ENCODE measurements at regions not wholly inside any gene's neighbourhood (a gene's known extent, or its start where the extent isn't known, plus 50 kb on each side); places are given as distances from the start of the nearest gene placed in this dataset.
"Not testable (repeated sequence)": the region's sequence is repeated elsewhere in the genome, so short reads cannot be mapped to it uniquely, and the experiment has no call there.

DNA sequence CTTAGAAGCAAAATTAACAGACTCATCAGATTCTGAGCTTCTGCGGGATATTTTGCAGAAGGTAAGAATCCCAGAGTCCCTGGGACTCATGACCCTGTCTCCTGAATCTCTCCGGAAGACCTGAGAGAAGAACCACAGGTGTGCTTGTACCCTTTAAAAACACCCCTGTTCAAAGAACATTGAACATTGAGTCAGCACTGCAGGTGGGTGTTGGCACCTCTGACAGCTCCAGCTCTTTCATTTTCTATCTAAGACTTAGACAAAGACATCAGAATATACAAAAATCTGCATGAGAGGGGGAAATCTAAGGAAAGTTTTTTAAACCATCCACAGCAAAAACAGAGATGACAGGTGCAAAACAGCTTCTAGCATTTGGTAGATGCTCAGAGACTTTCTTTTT is 50.1 kb upstream of the ROPN1B start:
- not testable (repeated sequence) for TF ChIP-seq POLR2A (IDR thresholded peaks at IDR 0.05)
- TF ChIP-seq, protein P1, sequence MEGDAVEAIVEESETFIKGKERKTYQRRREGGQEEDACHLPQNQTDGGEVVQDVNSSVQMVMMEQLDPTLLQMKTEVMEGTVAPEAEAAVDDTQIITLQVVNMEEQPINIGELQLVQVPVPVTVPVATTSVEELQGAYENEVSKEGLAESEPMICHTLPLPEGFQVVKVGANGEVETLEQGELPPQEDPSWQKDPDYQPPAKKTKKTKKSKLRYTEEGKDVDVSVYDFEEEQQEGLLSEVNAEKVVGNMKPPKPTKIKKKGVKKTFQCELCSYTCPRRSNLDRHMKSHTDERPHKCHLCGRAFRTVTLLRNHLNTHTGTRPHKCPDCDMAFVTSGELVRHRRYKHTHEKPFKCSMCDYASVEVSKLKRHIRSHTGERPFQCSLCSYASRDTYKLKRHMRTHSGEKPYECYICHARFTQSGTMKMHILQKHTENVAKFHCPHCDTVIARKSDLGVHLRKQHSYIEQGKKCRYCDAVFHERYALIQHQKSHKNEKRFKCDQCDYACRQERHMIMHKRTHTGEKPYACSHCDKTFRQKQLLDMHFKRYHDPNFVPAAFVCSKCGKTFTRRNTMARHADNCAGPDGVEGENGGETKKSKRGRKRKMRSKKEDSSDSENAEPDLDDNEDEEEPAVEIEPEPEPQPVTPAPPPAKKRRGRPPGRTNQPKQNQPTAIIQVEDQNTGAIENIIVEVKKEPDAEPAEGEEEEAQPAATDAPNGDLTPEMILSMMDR (IDR thresholded peaks at IDR 0.05) = not testable (repeated sequence)

Data from testis (tissue), 2 donors.